ENCODE measurements at regions not wholly inside any gene's neighbourhood (a gene's known extent, or its start where the extent isn't known, plus 50 kb on each side); places are given as distances from the start of the nearest gene placed in this dataset.

- H3K9me3 ChIP-seq, result no peaks in the 10 kb centered on the region
- intact Hi-C loops (cut with DNase I; ENCODE audit: low total_unique reads), result no loop called here
- H3K27ac ChIP-seq, result no peak overlapping the region
- H3K4me3 ChIP-seq, result no peak overlapping the region
- TF ChIP-seq, protein P1, sequence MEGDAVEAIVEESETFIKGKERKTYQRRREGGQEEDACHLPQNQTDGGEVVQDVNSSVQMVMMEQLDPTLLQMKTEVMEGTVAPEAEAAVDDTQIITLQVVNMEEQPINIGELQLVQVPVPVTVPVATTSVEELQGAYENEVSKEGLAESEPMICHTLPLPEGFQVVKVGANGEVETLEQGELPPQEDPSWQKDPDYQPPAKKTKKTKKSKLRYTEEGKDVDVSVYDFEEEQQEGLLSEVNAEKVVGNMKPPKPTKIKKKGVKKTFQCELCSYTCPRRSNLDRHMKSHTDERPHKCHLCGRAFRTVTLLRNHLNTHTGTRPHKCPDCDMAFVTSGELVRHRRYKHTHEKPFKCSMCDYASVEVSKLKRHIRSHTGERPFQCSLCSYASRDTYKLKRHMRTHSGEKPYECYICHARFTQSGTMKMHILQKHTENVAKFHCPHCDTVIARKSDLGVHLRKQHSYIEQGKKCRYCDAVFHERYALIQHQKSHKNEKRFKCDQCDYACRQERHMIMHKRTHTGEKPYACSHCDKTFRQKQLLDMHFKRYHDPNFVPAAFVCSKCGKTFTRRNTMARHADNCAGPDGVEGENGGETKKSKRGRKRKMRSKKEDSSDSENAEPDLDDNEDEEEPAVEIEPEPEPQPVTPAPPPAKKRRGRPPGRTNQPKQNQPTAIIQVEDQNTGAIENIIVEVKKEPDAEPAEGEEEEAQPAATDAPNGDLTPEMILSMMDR (IDR thresholded peaks at IDR 0.05), result no peak
- TF ChIP-seq POLR2A (IDR thresholded peaks at IDR 0.05), result no peak
- TF ChIP-seq POLR2AphosphoS5 (IDR thresholded peaks at IDR 0.05), result no peak
- DNase-seq (ENCODE audit: low spot score in 2 of 2), result no peak
- H3K36me3 ChIP-seq, result no peaks in the 10 kb centered on the region
- H3K4me1 ChIP-seq, result no peaks in the 10 kb centered on the region
- no peaks in the 10 kb centered on the region for H3K27me3 ChIP-seq
Observed at GRCh38 chr12:66066137-66066928, 64.2 kb downstream of the LLPH start.

- H3K9me3 ChIP-seq, result no peaks in the 10 kb centered on the region
- DNase-seq (ENCODE audit: low spot score in 2 of 2), result no peak
Observed at GRCh38 chr12:66065641-66066136, 64.9 kb downstream of the LLPH start.

DNA sequence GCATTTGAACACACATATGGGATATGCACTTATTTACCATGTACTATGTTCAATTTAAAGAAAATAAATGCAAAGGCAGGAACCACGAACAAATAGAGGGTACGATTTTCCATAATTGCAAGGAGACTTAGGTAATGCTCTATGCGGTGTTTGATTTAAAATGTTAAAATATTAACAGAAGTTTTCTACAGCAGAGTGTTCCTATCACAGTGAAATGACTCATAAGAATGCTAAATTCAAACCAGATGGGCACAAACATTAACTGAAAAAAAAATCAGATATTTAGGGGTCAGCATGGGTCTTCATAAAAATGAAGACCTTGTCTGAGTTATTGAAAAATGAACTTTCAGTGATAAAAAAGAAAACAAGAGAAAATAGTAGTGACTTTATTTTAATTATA lies 65.4 kb downstream of the LLPH start:
- Histone ChIP-seq H3K27ac (no peak overlapping the region), H3K4me3 (no peak overlapping the region), H3K4me1 (no peaks in the 10 kb centered on the region), H3K36me3 (no peaks in the 10 kb centered on the region), H3K27me3 (no peaks in the 10 kb centered on the region), H3K9me3 (no peaks in the 10 kb centered on the region)
- no peak for DNase-seq (ENCODE audit: low spot score in 2 of 2)
- TF ChIP-seq POLR2A (IDR thresholded peaks at IDR 0.05) (no peak), POLR2AphosphoS5 (IDR thresholded peaks at IDR 0.05) (no peak)
- TF ChIP-seq, protein P1 (IDR thresholded peaks at IDR 0.05), result no peak
- intact Hi-C loops (cut with DNase I; ENCODE audit: low total_unique reads), result no loop called here

More at GRCh38 chr12:66065641-66066136, 64.9 kb downstream of the LLPH start:
- intact Hi-C loops (cut with DNase I; ENCODE audit: low total_unique reads), result no loop called here
- H3K4me3 ChIP-seq, result no peak overlapping the region
- H3K27ac ChIP-seq, result no peak overlapping the region
- H3K36me3 ChIP-seq, result no peaks in the 10 kb centered on the region
- no peaks in the 10 kb centered on the region for H3K27me3 ChIP-seq
- no peaks in the 10 kb centered on the region for H3K4me1 ChIP-seq
- TF ChIP-seq, protein P1 (IDR thresholded peaks at IDR 0.05), result no peak
- TF ChIP-seq POLR2A (IDR thresholded peaks at IDR 0.05) (no peak), POLR2AphosphoS5 (IDR thresholded peaks at IDR 0.05) (no peak)

DNA sequence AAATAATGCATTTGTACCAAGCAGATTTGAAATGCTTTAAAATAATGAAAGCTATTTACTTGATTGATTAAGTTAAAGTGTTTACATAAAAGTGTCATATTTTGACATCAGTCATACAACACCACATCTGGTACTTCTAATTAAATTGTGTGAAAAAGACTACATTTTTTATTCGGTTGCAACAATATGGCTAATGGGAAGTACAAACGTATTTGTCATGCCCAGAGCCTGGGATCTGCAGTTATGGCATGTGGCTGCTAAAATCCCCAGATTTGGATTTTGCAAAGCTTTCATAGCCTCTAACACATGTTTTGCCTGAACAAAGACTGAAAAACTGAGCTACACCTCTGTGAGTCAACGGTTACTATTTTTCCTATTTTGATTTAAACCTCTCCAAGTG lies 66.6 kb downstream of the LLPH start:
- Histone ChIP-seq H3K4me1 (no peaks in the 10 kb centered on the region), H3K27ac (no peak overlapping the region), H3K36me3 (no peaks in the 10 kb centered on the region), H3K4me3 (no peak overlapping the region), H3K9me3 (no peaks in the 10 kb centered on the region), H3K27me3 (no peaks in the 10 kb centered on the region)
- intact Hi-C loops (cut with DNase I; ENCODE audit: low total_unique reads), result no loop called here
- TF ChIP-seq, protein P1 (IDR thresholded peaks at IDR 0.05), result no peak
- TF ChIP-seq POLR2AphosphoS5 (IDR thresholded peaks at IDR 0.05) (no peak), POLR2A (IDR thresholded peaks at IDR 0.05) (no peak)
- DNase-seq (ENCODE audit: low spot score in 2 of 2), result no peak

GRCh38 chr12:66062290-66062625 lies 68.3 kb downstream of the LLPH start:
- intact Hi-C loops (cut with DNase I; ENCODE audit: low total_unique reads), result no loop called here
- H3K4me1 ChIP-seq, result no peaks in the 10 kb centered on the region
- no peaks in the 10 kb centered on the region for H3K27me3 ChIP-seq
- DNase-seq (ENCODE audit: low spot score in 2 of 2), result no peak
- no peaks in the 10 kb centered on the region for H3K36me3 ChIP-seq
- no peak overlapping the region for H3K27ac ChIP-seq
- TF ChIP-seq POLR2A (IDR thresholded peaks at IDR 0.05) (no peak), POLR2AphosphoS5 (IDR thresholded peaks at IDR 0.05) (no peak)
- TF ChIP-seq, protein P1 (IDR thresholded peaks at IDR 0.05), result no peak
- H3K9me3 ChIP-seq, result no peaks in the 10 kb centered on the region
- H3K4me3 ChIP-seq, result no peak overlapping the region
